ENCODE measurements at regions not wholly inside any gene's neighbourhood (a gene's known extent, or its start where the extent isn't known, plus 50 kb on each side); places are given as distances from the start of the nearest gene placed in this dataset.

DNA sequence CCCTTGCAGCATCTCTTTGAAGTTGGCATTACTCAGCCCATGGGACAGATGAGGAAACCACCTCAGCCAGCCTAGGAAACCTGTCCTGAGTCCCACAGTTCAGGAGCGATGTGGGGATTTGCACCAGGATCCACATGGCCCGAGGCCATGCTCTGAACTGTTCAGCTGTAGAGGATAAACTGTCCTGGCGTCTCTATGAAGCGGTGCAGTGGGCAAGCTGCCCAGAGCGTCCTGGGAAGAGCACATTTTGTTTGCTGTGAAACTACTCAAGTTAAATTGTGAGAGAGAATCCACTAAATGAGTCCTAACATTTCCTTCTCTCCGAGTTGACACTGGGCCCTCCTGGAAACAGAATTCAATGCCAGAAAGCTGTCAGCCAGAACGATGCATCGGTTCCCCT lies 276.6 kb upstream of the TNRC6C start:
- H3K9me3 Mint-ChIP-seq, result no peaks in the 10 kb centered on the region
- H3K36me3 Mint-ChIP-seq, result no peaks in the 10 kb centered on the region
- H3K27me3 Mint-ChIP-seq, result no peaks in the 10 kb centered on the region
- peaks cover 4% of the 10 kb centered on the region for H3K4me1 Mint-ChIP-seq
- H3K4me3 Mint-ChIP-seq, result no peak overlapping the region
- H3K27ac Mint-ChIP-seq, result no peak overlapping the region

DNA sequence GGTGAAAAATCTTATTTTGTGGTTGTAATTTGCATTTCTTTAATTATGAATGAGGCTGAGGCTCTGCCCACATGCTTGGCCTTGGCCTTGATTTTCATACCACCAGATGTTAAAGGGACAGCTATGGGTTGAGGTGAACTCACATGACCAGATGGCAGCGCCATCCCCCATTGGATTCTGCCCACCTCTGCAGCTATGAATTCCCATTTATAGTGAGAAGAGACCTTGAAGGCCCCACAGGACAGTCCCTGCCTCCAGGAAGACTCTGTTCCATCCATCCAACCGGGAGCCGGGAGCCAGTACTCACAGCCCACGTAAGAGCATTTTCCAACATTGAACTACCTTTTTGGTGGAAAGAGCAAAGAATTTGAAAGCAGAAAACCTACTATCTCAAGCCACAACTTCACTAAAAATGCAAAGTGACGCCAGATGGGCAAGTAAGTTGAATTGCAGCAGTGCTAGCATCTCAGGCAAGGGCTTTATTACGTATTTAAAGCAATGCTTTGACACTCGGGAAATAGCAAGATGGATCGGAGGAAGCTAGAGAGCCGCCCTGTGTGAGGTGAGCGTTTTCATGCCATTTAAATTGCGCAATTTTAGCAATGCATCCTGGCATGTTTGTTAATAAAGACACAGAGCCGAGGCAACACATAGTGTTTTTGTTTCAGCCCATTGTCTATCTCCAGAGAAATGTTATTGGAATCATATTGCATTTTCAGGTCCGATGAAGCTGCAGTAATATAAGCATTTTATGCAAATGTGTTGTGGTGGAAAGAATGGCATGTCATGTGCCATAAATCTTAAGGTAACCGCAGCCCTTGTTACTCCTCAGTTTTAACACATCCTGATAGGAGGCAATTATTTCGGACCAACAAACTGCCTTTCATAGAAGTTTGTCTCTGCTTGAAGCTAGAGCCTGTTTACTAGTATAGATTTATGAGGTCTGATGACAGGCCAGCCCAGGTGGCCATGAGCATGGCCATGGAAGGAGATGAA lies 273.4 kb upstream of the TNRC6C start:
- no peak overlapping the region for H3K4me3 Mint-ChIP-seq
- no peaks in the 10 kb centered on the region for H3K36me3 Mint-ChIP-seq
- H3K9me3 Mint-ChIP-seq, result no peaks in the 10 kb centered on the region
- H3K4me1 Mint-ChIP-seq, result peaks cover under 1% of the 10 kb centered on the region
- H3K27me3 Mint-ChIP-seq, result no peaks in the 10 kb centered on the region
- no peak overlapping the region for H3K27ac Mint-ChIP-seq

DNA sequence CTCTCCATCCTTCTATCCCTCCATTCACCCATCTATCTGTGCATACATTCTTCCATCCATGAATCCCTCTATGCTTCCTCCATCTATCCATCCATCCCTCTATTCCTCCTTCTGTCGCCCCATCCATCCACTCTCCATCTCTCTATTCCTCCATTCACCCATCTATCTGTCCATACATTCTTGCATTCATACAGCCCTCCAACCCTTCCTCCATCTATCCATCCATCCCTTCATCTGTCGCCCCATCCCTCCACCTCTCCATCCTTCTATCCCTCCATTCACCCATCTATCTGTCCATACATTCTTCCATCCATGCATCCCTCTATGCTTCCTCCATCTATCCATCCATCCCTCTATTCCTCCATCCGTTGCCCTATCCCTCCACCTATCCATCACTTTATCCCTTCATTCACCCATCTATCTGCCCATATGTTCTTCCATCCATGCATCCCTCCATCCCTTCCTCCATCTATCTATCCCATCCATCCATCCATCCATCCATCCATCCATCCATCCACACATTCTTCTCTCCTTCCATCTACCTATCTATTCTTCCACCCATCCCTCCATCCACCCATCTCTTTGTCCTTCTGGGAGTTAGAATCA lies 272.5 kb upstream of the TNRC6C start:
- Mint-ChIP-seq H3K4me3 (no peak overlapping the region), H3K4me1 (peaks cover 9% of the 10 kb centered on the region), H3K27ac (no peak overlapping the region), H3K27me3 (no peaks in the 10 kb centered on the region), H3K9me3 (no peaks in the 10 kb centered on the region), H3K36me3 (no peaks in the 10 kb centered on the region)

DNA sequence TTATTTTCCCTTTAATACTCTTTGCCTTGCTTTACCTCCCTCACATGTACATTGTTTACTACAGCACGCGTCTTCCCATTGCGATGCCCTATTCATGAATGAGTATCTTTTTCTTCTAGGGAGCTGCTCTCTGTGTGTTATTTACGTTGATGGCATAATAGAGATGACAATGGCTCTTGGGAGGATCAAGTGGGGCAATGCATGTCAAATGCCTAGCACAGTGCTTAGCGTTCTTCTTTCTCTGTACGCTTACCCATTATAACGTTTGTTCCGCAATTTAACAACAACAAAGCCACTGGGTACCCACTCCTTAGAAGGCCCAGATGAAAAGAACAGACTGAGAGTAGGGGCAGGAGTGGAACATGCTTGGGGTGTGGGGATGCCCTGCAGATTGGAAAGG lies 271.6 kb upstream of the TNRC6C start:
- Mint-ChIP-seq H3K27me3 (no peaks in the 10 kb centered on the region), H3K27ac (no peak overlapping the region), H3K36me3 (no peaks in the 10 kb centered on the region), H3K4me1 (peaks cover 16% of the 10 kb centered on the region), H3K4me3 (no peak overlapping the region), H3K9me3 (no peaks in the 10 kb centered on the region)

DNA sequence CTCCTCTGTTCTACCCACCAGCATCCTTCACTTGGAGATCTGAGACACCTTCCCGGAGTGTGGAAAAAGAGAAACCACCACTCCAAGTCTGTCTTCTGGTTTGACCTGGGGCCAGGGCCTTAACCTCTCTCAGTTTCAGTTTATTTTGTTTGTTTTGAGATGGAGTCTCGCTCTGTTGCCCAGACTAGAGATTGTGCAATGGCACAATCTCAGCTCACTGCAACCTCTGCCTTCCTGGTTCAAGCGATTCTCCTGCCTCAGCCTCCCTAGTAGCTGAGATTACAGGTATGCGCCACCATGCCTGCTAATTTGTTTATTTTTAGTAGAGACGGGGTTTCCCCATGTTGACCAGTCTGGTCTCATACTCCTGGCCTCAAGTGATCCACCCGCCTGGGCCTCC lies 271.1 kb upstream of the TNRC6C start:
- H3K4me3 Mint-ChIP-seq, result no peak overlapping the region
- H3K9me3 Mint-ChIP-seq, result no peaks in the 10 kb centered on the region
- no peak overlapping the region for H3K27ac Mint-ChIP-seq
- H3K4me1 Mint-ChIP-seq, result peaks cover 21% of the 10 kb centered on the region
- no peaks in the 10 kb centered on the region for H3K36me3 Mint-ChIP-seq
- H3K27me3 Mint-ChIP-seq, result no peaks in the 10 kb centered on the region

DNA sequence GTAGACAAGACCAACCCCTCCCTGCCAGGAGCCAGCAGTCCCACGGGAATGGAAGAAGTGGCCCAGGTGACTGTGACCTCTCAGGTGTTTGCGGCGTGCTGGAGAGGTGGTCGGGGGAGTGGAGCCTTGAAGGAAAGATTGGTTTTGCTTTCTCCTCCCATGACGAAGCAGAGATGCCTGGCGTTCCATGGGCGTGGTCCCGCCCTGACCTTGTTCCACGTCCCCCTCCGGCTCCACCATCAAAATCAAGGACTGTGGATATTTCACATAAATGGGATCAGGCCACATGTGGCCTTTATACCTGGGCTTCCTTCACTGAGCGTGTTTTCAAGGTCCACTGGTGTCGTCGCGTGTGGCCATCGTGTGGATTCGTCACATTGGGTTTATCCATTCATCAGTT lies 270.6 kb upstream of the TNRC6C start:
- H3K36me3 Mint-ChIP-seq, result no peaks in the 10 kb centered on the region
- H3K27ac Mint-ChIP-seq, result no peak overlapping the region
- no peak overlapping the region for H3K4me3 Mint-ChIP-seq
- H3K27me3 Mint-ChIP-seq, result no peaks in the 10 kb centered on the region
- peaks cover 22% of the 10 kb centered on the region for H3K4me1 Mint-ChIP-seq
- no peaks in the 10 kb centered on the region for H3K9me3 Mint-ChIP-seq

DNA sequence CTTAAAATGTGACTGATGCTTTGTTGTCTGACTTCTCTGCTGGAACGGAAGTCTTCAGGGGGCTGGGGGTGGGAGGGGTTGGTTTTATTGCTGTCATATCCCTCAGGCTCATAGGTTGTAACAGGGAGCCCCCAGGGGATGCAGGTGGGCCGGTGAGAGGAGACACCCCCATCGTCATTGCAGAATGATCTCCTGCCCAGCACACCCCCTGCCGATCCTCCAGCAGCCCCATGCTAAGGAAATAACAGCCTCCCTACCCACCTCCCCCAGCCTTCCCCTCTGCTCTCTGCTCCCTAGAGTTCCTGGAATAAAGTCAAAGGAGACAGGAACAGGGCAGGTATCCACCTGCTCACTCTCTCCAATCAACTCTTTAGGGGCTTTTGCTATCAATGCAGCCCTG lies 270.1 kb upstream of the TNRC6C start:
- Mint-ChIP-seq H3K27ac (no peak overlapping the region), H3K4me1 (peaks cover 22% of the 10 kb centered on the region), H3K9me3 (no peaks in the 10 kb centered on the region), H3K36me3 (no peaks in the 10 kb centered on the region), H3K4me3 (no peak overlapping the region), H3K27me3 (no peaks in the 10 kb centered on the region)

DNA sequence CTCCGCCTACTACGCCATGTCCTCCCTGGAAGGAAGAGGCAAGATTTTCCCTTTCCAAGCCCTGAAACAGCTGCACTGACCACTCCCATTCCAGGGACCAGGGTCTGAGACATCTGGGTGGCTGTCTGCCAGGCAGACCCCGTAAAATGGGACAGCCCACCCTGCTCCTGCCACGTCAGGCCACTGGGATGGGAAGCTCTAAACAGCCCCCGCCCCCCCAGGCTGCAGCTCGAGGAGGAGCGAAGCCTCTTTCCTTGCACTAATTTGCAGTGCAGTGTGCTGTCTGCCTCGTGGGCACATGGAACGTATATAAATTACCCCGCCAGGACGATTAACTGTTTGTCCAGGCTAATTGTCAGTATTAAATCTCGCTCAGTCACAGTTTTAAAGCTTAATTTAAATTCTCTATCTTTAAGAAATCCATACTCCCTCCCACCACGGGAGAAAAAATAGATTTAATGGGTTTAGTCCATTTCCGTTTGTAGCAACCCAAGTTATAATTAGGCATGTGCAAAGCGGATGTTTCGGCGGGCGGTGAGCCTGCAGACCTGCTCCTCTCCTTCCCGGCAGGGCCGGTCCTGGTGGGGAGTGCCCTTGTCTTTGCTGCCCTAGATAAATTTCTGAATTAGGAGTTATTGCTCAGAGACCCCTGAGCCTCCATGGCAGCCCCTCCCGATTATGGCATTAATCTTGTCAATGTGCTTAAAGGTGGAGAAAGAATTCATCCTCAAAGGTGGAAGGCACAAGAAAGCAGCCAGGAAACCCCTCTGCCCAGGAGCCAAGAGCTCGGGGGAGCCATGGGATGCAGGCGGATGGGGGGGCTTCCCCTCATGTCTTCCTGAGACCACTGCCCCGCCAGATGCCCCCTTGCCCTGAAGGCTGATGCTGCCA lies 268.0 kb upstream of the TNRC6C start:
- Mint-ChIP-seq H3K4me1 (peaks cover 26% of the 10 kb centered on the region), H3K4me3 (peak overlapping the region; percentile 66), H3K36me3 (no peaks in the 10 kb centered on the region), H3K27me3 (no peaks in the 10 kb centered on the region), H3K27ac (peak overlapping the region; percentile 66), H3K9me3 (no peaks in the 10 kb centered on the region)

DNA sequence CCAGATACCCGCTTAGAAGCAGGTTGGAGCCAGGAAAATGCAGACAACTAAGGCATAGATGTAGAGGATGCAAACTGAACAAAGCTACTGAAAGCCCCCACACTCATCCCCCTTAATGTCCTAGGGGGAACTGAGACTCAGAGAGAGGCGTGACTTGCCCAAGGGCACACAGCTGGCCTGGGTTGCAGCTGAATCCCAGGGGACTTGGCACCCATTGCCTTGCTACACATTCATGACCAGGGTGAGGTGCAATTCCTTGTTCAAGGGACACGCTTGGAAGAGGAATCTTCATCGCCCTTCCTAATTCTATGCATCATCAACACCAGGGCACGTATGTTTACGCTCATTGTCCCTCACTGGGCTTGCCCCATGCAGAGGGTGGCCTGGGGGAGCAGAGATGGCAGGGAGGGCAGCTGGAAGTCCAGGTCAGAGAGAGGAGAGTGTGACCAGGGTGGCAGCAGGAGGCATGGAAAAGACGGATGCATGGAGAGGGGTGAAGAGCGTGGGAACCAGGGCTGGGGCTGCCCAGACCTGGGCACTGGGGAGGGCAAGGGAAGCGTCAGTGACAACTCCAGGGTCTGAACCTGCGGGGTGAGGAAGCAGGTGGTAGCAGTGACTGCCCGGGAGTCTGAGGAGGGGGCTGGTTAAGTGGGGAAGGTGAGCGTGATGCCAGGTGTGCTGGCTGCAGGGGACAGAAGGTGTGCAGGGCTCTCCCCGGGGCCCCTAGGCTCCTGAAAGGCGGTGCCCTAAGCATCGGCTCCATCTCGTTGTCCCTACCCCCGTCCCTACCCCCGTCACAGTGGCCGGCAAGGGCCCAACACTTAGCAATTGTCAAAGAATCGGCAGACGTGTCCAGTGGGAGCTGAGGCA lies 267.1 kb upstream of the TNRC6C start:
- Mint-ChIP-seq H3K27me3 (no peaks in the 10 kb centered on the region), H3K4me1 (peaks cover 29% of the 10 kb centered on the region), H3K36me3 (no peaks in the 10 kb centered on the region), H3K4me3 (peak overlapping the region; percentile 66), H3K9me3 (no peaks in the 10 kb centered on the region), H3K27ac (peak overlapping the region; percentile 77)

DNA sequence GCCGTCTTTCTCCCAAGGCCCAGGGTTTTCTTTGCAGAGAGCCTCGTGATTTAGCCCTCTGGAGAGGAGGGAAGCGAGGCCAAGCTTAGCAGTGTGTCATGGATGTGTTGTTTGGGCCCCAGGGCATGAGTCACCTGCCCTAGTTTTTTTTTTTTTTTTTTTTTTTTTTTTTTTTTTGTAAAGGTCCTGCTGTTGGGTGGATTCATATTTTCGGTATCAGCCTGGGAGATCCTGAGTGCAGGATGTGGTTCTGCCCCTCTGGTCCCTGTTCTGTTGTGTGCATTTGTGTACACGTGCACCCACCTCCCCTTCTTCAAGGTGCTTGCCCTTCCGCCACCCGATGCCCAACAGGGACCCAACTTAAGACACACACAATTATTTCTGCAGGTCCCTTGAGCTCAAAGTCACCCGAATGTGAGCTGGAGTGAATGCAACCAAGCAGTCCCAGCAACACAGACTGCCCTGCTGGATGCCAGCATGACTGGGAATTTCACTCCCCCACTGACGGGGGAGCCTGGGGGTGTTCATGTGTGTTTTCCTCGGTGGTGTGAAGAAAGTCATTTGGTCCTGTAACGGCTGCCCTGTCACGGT lies 265.8 kb upstream of the TNRC6C start:
- H3K27ac Mint-ChIP-seq, result no peak overlapping the region
- no peaks in the 10 kb centered on the region for H3K36me3 Mint-ChIP-seq
- H3K4me1 Mint-ChIP-seq, result peaks cover 32% of the 10 kb centered on the region
- H3K4me3 Mint-ChIP-seq, result no peak overlapping the region
- H3K9me3 Mint-ChIP-seq, result no peaks in the 10 kb centered on the region
- H3K27me3 Mint-ChIP-seq, result no peaks in the 10 kb centered on the region

DNA sequence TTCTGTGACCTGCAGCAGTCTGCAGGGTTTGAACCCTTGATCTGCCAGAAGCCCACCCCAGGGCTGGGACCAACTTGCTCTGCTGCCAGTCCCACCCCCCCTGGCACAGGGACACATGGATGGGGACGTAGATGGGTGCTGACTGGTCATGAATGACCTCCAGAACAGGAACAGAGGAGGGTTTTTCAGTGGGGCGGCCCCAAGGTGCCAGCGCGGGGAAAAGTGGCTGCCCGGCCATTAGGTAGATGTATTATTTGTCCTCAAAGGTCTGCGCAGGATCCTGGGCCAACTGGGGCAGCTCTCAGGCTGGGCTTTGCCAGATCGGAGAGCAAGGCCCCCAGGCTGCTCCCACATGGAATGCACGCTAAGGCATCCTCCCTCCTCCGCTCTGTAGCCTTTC lies 265.2 kb upstream of the TNRC6C start:
- H3K27me3 Mint-ChIP-seq, result no peaks in the 10 kb centered on the region
- H3K27ac Mint-ChIP-seq, result no peak overlapping the region
- no peaks in the 10 kb centered on the region for H3K9me3 Mint-ChIP-seq
- H3K36me3 Mint-ChIP-seq, result no peaks in the 10 kb centered on the region
- no peak overlapping the region for H3K4me3 Mint-ChIP-seq
- H3K4me1 Mint-ChIP-seq, result peaks cover 32% of the 10 kb centered on the region

DNA sequence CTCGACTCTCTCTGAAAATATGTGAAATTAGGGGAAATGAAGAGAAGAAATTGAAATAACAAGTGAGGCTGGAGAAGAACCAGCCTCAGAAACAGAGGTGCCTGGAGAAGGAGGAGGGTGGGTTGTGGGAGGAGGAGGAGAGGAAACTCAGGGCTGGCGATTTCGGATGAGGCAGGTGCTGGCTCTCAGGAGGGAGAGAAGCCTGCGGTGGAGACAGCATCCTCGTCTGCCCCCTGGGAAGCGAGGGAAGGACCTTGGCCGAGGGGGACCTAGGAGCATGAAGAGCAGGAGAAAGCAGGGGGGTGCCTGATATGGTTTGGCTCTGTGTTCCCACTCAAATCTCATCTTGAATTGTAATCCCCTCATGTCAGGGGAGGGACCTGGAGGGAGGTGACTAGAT lies 264.7 kb upstream of the TNRC6C start:
- no peaks in the 10 kb centered on the region for H3K36me3 Mint-ChIP-seq
- H3K27me3 Mint-ChIP-seq, result no peaks in the 10 kb centered on the region
- no peak overlapping the region for H3K4me3 Mint-ChIP-seq
- H3K27ac Mint-ChIP-seq, result no peak overlapping the region
- H3K4me1 Mint-ChIP-seq, result peaks cover 32% of the 10 kb centered on the region
- H3K9me3 Mint-ChIP-seq, result no peaks in the 10 kb centered on the region

DNA sequence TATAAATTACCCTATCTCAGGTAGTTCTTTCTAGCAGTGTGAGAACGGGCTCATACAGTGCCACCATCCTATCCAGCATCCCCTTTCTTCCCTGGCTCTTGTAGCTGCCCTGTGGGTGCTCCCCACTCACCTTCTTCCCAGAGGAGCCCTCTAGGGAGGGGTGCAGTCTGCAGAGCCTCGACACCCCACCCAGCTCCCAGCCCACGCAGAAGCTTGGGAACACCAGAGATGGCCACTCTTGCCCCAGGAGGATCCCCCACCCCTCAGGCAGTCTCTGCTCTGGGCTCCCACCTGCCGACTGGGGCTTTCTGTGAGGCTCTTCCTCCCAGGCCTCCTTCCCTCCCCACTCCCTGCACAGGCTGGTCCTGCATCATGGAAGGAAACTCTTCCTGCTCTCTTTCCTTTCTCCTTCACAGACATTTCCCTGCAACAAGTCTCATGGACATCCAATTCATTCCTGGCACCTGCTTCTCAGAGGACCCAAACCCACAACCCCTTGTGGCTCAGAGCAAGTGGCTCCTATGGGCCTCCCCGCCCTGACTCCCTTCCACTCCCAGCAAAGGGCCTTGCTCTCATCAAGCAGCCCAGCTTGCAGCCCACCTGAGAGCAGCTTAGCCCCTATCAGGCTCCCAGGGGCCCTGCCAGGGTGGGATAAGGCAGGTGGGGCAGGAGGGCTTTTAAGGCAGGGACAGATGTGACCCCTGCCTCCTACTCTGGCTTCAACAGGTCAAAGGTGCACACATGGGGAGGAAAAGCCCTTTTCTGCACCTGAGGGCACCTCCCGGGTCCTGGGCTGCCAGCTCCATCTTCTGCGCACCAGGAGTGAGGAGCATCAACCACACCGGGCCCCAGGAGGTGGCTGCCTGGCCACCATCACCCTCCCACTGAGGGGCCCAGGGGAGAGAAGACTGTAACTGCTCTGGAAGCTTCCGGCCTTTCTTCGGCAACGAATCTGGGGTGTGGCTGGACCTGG lies 263.8 kb upstream of the TNRC6C start:
- Mint-ChIP-seq H3K4me1 (peaks cover 32% of the 10 kb centered on the region), H3K4me3 (no peak overlapping the region), H3K27ac (no peak overlapping the region), H3K9me3 (no peaks in the 10 kb centered on the region), H3K27me3 (no peaks in the 10 kb centered on the region), H3K36me3 (no peaks in the 10 kb centered on the region)

DNA sequence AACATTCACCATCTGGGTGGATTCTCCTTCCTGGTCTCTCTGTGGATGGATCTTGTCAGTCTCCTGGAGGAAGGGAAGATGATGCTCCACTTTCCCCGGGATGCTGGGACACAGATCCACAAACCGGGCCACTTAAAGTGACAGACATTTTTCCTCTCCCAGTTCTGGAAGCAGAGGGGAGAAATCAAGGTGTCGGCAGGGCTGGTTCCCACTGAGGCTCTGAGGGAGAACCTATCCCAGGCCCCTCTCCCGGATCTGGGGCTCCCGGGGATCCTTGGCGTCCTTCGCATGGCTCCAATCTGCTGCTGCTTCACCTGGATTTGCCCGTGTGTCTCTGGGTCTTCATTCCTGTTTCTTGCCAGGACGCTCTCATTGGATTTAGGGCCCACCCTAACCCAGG lies 263.1 kb upstream of the TNRC6C start:
- Mint-ChIP-seq H3K9me3 (no peaks in the 10 kb centered on the region), H3K4me1 (peaks cover 29% of the 10 kb centered on the region), H3K27me3 (no peaks in the 10 kb centered on the region), H3K36me3 (no peaks in the 10 kb centered on the region), H3K27ac (no peak overlapping the region), H3K4me3 (no peak overlapping the region)

Data from activated naive CD4-positive, alpha-beta T cell treated with anti-CD3 and anti-CD28 coated beads, Interleukin-2, amount 50 U/mL, for 24 hours (primary cell).